H9 (cell line): ENCODE measurements at regions not wholly inside any gene's neighbourhood (a gene's known extent, or its start where the extent isn't known, plus 50 kb on each side); places are given as distances from the start of the nearest gene placed in this dataset.

Experiments used
- DNase-seq: peaks from one replicate; pipeline ENCODE4 v3.0.0-alpha.2; 2017
- H2AFZ ChIP-seq: one replicate; pipeline ENCODE4 v1.6.1; 2013; ENCODE audit warnings: mild to moderate bottlenecking, low read length, control low read depth, moderate library complexity
- H2AK5ac ChIP-seq: 2 replicates; pipeline ENCODE4 v1.6.1; 2013; ENCODE audit warnings: low read length, control low read depth, mixed read lengths; ENCODE audit not compliant: insufficient read length
- H2BK120ac ChIP-seq: one replicate; pipeline ENCODE4 v1.6.1; 2013; ENCODE audit warnings: low read depth, mild to moderate bottlenecking, low read length, control low read depth, inconsistent platforms; ENCODE audit not compliant: poor library complexity, severe bottlenecking
- H2BK12ac ChIP-seq: 2 replicates; pipeline ENCODE4 v1.6.1; 2013; ENCODE audit warnings: low read length, control low read depth, mixed read lengths, low read depth; ENCODE audit not compliant: insufficient read length
- H2BK15ac ChIP-seq: 2 replicates; pipeline ENCODE4 v1.6.1; 2013; ENCODE audit warnings: low read depth, low read length, control low read depth
- H2BK20ac ChIP-seq: one replicate; pipeline ENCODE4 v1.6.1; 2013; ENCODE audit warnings: low read depth, mild to moderate bottlenecking, low read length, control low read depth, inconsistent platforms; ENCODE audit not compliant: poor library complexity, severe bottlenecking
- H2BK5ac ChIP-seq: 2 replicates; pipeline ENCODE4 v1.6.1; 2013; ENCODE audit warnings: low read length, control low read depth, mixed read lengths; ENCODE audit not compliant: insufficient read length
- H3K14ac ChIP-seq: 2 replicates; pipeline ENCODE4 v1.6.1; 2013; ENCODE audit warnings: low read length, control low read depth; ENCODE audit not compliant: insufficient read depth
- H3K18ac ChIP-seq: 2 replicates; pipeline ENCODE4 v1.6.1; 2013; ENCODE audit warnings: low read depth, mild to moderate bottlenecking, mixed read lengths, low read length, control low read depth; ENCODE audit not compliant: insufficient read length
- H3K23ac ChIP-seq: 2 replicates; pipeline ENCODE4 v1.6.1; 2013; ENCODE audit warnings: low read length, control low read depth, mixed read lengths, low read depth; ENCODE audit not compliant: insufficient read length
- H3K23me2 ChIP-seq: 2 replicates; pipeline ENCODE4 v1.6.1; 2013; ENCODE audit warnings: low read depth, mild to moderate bottlenecking, mixed read lengths, low read length, control low read depth; ENCODE audit not compliant: insufficient read length, poor library complexity, severe bottlenecking
- H3K27ac ChIP-seq: 2 replicates; pipeline ENCODE4 v1.5.1; 2013; ENCODE audit warnings: low read length, control low read depth, mixed read lengths, low read depth; ENCODE audit not compliant: insufficient read length
- H3K27me3 ChIP-seq: 2 replicates; pipeline ENCODE4 v1.6.1; 2013; ENCODE audit warnings: low read length, control low read depth, inconsistent platforms; ENCODE audit not compliant: insufficient read depth
- H3K4ac ChIP-seq: 2 replicates; pipeline ENCODE4 v1.6.1; 2013; ENCODE audit warnings: low read depth, mild to moderate bottlenecking, control low read depth, inconsistent platforms, low read length, moderate library complexity
- H3K4me1 ChIP-seq: 2 replicates; pipeline ENCODE4 v1.6.1; 2013; ENCODE audit warnings: low read length, control low read depth, inconsistent platforms; ENCODE audit not compliant: insufficient read depth
- H3K4me2 ChIP-seq: 2 replicates; pipeline ENCODE4 v1.6.1; 2013; ENCODE audit warnings: low read length, control low read depth, mixed read lengths; ENCODE audit not compliant: insufficient read length, insufficient read depth
- H3K56ac ChIP-seq: 2 replicates; pipeline ENCODE4 v1.6.1; 2013; ENCODE audit warnings: low read depth, mild to moderate bottlenecking, mixed read lengths, low read length, control low read depth; ENCODE audit not compliant: insufficient read length
- H3K79me1 ChIP-seq: 2 replicates; pipeline ENCODE4 v1.6.1; 2013; ENCODE audit warnings: low read depth, mild to moderate bottlenecking, moderate library complexity, low read length, control low read depth, inconsistent platforms; ENCODE audit not compliant: insufficient read depth, poor library complexity, severe bottlenecking
- H3K79me2 ChIP-seq: 2 replicates; pipeline ENCODE4 v1.6.1; 2013; ENCODE audit warnings: low read length, control low read depth, inconsistent platforms; ENCODE audit not compliant: insufficient read depth
- H3K9ac ChIP-seq: 2 replicates; pipeline ENCODE4 v1.6.1; 2013; ENCODE audit warnings: low read length, control low read depth, mixed read lengths; ENCODE audit not compliant: insufficient read length; ENCODE audit errors: extremely low read depth
- H3K9me3 ChIP-seq: one replicate; pipeline ENCODE4 v1.6.1; 2013; ENCODE audit warnings: low read depth, low read length, inconsistent platforms; ENCODE audit not compliant: control insufficient read depth
- H3T11ph ChIP-seq: one replicate; pipeline ENCODE4 v1.6.1; 2013; ENCODE audit warnings: mild to moderate bottlenecking, low read length, control low read depth, inconsistent platforms
- H4K20me1 ChIP-seq: one replicate; pipeline ENCODE4 v1.6.1; 2013; ENCODE audit not compliant: control insufficient read depth, insufficient read length, insufficient read depth
- H4K5ac ChIP-seq: 2 replicates; pipeline ENCODE4 v1.6.1; 2013; ENCODE audit warnings: low read depth, mild to moderate bottlenecking, mixed read lengths, low read length, control low read depth; ENCODE audit not compliant: insufficient read length
- H4K8ac ChIP-seq: replicated peaks from 2 replicates; pipeline ENCODE4 v1.6.1; 2013; ENCODE audit warnings: low read length, control low read depth, mixed read lengths, low read depth; ENCODE audit not compliant: insufficient read length
- H4K91ac ChIP-seq: 2 replicates; pipeline ENCODE4 v1.6.1; 2013; ENCODE audit warnings: low read depth, mild to moderate bottlenecking, moderate library complexity, mixed read lengths, low read length, control low read depth; ENCODE audit not compliant: insufficient read length
- H3K27ac Mint-ChIP-seq, 3 experiments: 2 replicates in 2 of 3; 3 replicates in 1 of 3; pipeline ENCODE4 v1.8.0; 2020 to 2021; ENCODE audit warnings: mixed read lengths in 3 of 3, mild to moderate bottlenecking in 1 of 3, moderate library complexity in 1 of 3
- H3K27me3 Mint-ChIP-seq: 2 replicates; pipeline ENCODE4 v1.8.0; 2021; ENCODE audit warnings: low read depth, mild to moderate bottlenecking, moderate library complexity, mixed read lengths
- H3K36me3 Mint-ChIP-seq, 3 experiments: 2 replicates in 2 of 3; 3 replicates in 1 of 3; pipeline ENCODE4 v1.8.0; 2020 to 2021; ENCODE audit warnings: low read depth in 3 of 3, mixed read lengths in 3 of 3; ENCODE audit not compliant: insufficient read depth in 1 of 3
- H3K4me1 Mint-ChIP-seq, 2 experiments: 2 replicates each; pipeline ENCODE4 v1.8.0; 2020; ENCODE audit warnings: mixed read lengths in 2 of 2
- H3K4me3 Mint-ChIP-seq, 2 experiments: 2 replicates in 1 of 2; 3 replicates in 1 of 2; pipeline ENCODE4 v1.8.0; 2020 to 2021; ENCODE audit warnings: mild to moderate bottlenecking in 2 of 2, mixed read lengths in 2 of 2, moderate library complexity in 1 of 2
- H3K9me3 Mint-ChIP-seq, 2 experiments: 2 replicates in 1 of 2; 3 replicates in 1 of 2; pipeline ENCODE4 v1.8.0; 2020; ENCODE audit warnings: mild to moderate bottlenecking in 2 of 2, mixed read lengths in 2 of 2, moderate library complexity in 1 of 2
- CTCF ChIP-seq: fragments of 200-600 bp; sonication (generic); conservative IDR thresholded peaks from 3 replicates; pipeline ENCODE4 v1.8.0; 2021; ENCODE audit warnings: antibody characterized with exemption, mild to moderate bottlenecking
- WGBS: extraction: QIAGEN DNeasy Blood & Tissue Kit; methylation state at CpG from one replicate; pipeline ENCODE4 v1.1.7; 2013; ENCODE audit warnings: missing lambda C conversion rate, low lambda C conversion rate, mixed read lengths; ENCODE audit not compliant: insufficient read length; ENCODE audit errors: extremely low coverage; 5-methylcytosine and 5-hydroxymethylcytosine counted together

GRCh38 chr3:159870723-159871122 lies 117.9 kb upstream of the IL12A start:
- H3K4me1 Mint-ChIP-seq, result peaks cover 9 to 15% of the 10 kb centered on the region in 2 experiments
- H3K23ac ChIP-seq, result no peak overlapping the region
- H2BK20ac ChIP-seq, result no peak overlapping the region
- H2BK15ac ChIP-seq, result no peak overlapping the region
- no peak overlapping the region for H3K27ac Mint-ChIP-seq
- H2AFZ ChIP-seq, result no peak overlapping the region
- no peak overlapping the region for H3K4me3 Mint-ChIP-seq
- no peak overlapping the region for H2BK5ac ChIP-seq
- no peak overlapping the region for H3T11ph ChIP-seq
- no peak overlapping the region for H2AK5ac ChIP-seq
- H3K4me1 ChIP-seq, result no peaks in the 10 kb centered on the region; the same call in none of the 2 replicates
- no peaks in the 10 kb centered on the region for H3K79me2 ChIP-seq
- no peaks in the 10 kb centered on the region for H3K23me2 ChIP-seq
- no peaks in the 10 kb centered on the region for H3K9me3 ChIP-seq
- H3K56ac ChIP-seq, result no peak overlapping the region
- no peak for DNase-seq
- no peak overlapping the region for H3K4me2 ChIP-seq
- no peak overlapping the region for H4K5ac ChIP-seq
- no peak overlapping the region for H3K14ac ChIP-seq
- no peaks in the 10 kb centered on the region for H3K27me3 Mint-ChIP-seq
- no peaks in the 10 kb centered on the region for H3K27me3 ChIP-seq
- no peak for TF ChIP-seq CTCF
- no peak overlapping the region for H3K27ac ChIP-seq
- no peak overlapping the region for H3K4ac ChIP-seq
- no peak overlapping the region for H2BK120ac ChIP-seq
- H3K18ac ChIP-seq, result no peak overlapping the region
- no peaks in the 10 kb centered on the region for H3K9me3 Mint-ChIP-seq
- no peak overlapping the region for H2BK12ac ChIP-seq
- no peak overlapping the region for H4K91ac ChIP-seq
- no peak overlapping the region for H4K8ac ChIP-seq
- H3K9ac ChIP-seq, result no peak overlapping the region
- no CpG with 5 or more reads among the region's 1 CpG for WGBS
- peaks cover 0 to 11% (median 0%) of the 10 kb centered on the region in 3 experiments; a peak in 1 of 7 replicates for H3K36me3 Mint-ChIP-seq
- no peaks in the 10 kb centered on the region for H3K79me1 ChIP-seq
- H4K20me1 ChIP-seq, result no peaks in the 10 kb centered on the region
